Amniotic stem cell (primary cell): ENCODE measurements at regions not wholly inside any gene's neighbourhood (a gene's known extent, or its start where the extent isn't known, plus 50 kb on each side); places are given as distances from the start of the nearest gene placed in this dataset.
A peak's percentile ranks its signal among the peaks of the same experiment; 100 is the strongest.
"Not testable (repeated sequence)": the region's sequence is repeated elsewhere in the genome, so short reads cannot be mapped to it uniquely, and the experiment has no call there.

Experiments used
- DNase-seq: peaks from one replicate; lab custom pipeline; 2025; lab: John Stamatoyannopoulos, UW

DNA sequence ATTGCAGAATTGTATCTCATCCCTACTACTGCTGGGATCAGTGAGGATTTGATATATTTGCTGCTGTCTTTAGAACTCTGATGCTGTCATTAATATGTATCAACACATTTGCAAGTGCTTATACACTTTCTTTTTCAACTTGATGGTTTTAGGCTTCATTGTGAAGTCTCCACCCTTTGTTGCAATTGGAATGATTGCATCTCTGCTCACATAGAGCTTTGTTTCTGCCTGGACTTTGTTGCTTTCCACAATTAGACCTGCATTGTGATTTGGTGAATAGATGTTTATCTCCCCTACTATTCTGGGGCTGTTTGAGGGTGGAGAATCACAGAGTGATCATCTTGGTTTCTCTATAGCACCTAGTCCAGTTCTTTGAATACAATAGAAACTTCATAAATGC lies 666.7 kb downstream of the EPM2A start:
- no peak for DNase-seq

DNA sequence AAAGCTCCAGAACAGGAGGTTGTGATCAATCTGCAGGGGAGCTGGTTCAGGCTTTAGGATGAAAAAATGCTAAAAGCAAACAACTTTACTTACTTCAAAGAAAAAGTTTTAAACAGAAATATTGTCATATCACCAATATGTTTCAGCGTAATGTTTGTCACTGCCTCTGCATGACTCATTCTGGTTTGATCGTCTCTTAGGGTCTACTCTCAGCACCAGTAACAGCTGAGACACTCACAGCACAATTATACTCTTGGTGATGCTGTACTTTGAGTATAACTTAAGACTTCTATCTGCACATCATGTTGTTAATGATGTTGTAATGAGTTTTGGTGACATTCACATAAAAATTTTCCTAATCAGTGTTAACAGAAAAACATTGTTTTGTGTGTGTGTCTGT lies 665.4 kb downstream of the EPM2A start:
- DNase-seq = no peak

- DNase-seq = peak; percentile 10
Measured at GRCh38 chr6:145070791-145071190, 664.5 kb downstream of the EPM2A start.

- DNase-seq = peak; percentile 8
Measured at GRCh38 chr6:145071836-145072235, 663.5 kb downstream of the EPM2A start.

DNA sequence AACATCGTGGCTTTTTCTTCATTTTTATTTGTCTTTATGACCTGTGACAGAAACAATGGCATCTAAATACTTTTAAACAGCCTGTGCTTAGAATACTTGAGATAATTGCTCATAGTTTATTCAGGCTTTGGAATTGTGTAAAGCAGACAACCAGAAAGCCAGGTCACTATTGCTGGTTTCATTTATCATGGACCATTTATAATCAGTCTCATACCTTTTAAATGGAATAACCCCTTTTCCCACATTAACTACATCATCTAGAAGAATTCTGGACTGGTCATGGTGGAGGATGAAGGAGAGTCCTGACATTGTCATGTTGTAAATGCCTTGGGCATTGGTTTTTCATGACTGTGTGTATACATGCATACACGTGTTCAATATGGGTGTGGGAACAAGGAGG lies 661.5 kb downstream of the EPM2A start:
- DNase-seq = no peak

- no peak for DNase-seq
Measured at GRCh38 chr6:145074805-145075204, 660.5 kb downstream of the EPM2A start.

DNA sequence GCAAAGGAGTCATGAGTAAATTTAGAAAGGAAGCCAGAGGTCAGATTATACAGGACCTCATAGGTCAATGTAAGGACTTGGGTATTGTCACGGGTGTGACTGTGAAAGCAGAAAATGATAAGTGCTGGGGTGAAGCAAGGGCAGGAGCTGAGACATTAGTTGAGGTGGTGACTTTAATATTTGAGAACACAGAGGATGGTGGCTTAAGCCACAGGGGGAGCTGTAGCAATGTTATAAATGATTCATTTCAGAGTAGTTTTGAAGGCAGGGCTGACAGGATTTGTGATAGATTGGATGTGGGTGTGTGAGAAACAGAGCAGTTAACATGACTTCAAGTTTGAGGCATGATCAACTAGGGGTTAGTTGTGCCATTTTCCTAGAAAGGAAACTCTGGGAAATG lies 659.9 kb downstream of the EPM2A start:
- DNase-seq = no peak

DNA sequence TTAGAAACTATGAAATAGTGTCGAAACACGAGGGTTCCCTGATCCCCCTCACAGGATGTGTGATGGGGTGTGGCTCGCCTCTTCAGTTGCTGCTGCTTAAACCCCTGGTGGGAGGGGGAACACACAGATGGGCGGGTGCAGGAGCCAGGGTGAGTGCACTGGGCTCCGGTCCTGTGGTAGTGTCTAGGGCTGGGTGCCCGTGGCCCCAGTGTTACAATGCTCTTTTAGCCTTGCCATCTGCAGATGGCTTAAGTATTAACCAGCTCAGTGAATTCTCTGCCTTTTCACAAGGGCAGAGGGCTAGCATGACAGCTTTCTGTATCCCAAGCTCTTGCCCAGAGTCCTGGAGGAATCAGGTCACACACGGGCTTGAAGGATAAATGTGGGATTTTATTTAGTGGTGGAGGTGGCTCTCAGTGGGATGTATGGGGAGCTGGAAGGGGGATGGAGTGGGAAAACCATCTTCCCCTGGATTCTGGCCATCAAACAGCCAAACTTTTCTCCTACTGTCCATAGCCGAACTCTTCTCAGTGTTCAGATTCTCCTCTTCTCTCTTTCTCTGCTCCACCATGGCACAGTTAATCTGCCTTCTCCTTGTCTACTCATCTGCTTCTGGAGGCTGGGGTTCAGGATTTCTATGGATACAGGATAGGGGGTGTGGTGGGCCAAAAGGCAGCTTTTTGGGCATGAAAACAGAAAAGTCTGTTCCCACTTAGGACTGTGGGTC lies 659.0 kb downstream of the EPM2A start:
- DNase-seq = no peak

DNA sequence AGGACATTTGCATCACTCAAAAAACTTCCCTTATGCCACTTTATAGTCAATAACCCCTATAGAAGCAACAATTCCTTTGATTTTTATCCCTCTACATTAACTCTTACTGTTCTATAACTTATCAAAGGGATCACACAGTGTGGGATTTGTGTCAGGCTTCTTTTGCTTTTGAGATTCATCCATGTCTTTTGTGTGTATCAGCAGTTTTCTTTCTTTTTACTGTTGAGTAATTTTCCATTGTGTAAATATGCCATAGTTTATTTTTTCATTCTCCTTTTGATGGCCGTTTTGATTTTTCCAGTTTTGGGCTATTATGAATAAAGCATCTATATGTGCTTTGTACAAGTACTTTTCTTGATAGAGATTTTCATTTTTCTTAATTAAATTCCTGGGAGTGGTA lies 657.9 kb downstream of the EPM2A start:
- no peak for DNase-seq

GRCh38 chr6:145080651-145081050 lies 654.7 kb downstream of the EPM2A start:
- DNase-seq = no peak

- DNase-seq = no peak
Measured at GRCh38 chr6:145081677-145082076, 653.6 kb downstream of the EPM2A start.

DNA sequence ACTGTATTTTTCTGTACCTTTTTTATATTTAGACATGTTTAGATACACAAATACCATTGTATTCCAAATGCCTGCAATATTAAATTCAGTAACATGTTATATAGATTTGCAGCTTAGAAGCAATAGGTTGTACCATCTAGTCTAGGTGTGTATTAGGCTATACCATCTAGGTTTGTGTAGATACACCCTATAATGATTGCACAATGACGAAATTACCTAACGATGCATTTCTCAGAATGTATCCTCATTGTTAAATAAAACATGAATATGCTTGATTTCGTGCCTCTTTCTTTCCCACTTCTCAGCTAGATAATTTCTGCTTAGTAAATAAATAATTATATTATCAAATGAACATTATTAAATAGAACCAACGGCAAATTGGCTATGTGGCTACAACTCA lies 653.0 kb downstream of the EPM2A start:
- no peak for DNase-seq

DNA sequence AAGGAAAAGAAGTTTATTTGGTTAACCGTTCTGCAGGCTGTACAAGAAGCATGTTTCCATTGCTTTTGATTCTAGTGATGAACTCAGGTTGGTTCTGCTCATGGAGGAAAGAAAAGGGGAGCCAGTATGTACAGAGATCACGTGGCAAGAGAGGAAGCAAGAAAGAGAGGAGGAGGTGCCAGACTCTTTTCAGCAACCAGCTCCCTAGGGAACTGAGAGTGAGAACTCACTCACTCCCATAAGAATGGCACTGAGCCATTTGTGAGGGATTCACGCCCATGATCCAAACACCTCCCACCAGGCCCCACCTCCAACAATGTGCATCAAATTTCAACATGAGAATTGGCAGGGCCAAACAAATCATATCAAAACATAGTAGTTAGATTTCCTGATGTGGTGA lies 649.1 kb downstream of the EPM2A start:
- no peak for DNase-seq

- no peak for DNase-seq
Measured at GRCh38 chr6:145087034-145087433, 648.3 kb downstream of the EPM2A start.

DNA sequence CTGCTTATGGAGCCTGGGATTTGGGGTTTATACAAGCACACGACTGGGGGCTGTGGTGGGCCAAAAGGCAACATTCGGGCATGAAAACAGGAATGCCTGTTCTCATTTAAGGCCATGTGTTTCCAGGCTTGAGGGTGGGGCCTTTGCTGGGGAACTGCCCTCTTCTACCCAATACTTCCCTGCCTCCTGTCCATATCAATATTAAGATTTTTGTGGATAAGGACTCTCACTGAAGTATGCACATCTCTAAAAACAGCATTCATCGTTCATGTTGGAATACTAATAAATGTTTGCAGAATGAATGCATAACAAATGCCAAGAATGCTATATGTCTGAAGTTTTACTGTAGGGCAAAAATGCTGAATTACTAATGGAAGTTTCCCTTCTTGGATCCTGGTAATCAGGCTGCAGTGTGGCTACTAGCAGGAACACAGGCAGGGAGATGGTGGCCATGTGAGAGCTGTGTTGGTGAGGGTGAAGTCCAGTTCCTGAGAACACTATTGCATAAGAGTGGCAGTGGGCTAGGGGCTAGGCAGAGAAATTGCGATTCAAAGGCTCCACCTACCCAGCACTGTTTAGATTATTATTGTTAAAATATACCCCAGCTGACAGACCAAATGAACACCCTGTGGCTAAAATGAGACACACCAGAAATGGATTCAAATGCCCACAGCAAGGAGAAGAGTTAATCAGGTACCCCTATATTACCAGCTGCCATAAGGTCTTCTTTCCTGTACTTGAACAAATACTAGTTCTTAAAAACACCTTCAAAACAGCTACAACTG lies 644.3 kb downstream of the EPM2A start:
- DNase-seq = no peak

DNA sequence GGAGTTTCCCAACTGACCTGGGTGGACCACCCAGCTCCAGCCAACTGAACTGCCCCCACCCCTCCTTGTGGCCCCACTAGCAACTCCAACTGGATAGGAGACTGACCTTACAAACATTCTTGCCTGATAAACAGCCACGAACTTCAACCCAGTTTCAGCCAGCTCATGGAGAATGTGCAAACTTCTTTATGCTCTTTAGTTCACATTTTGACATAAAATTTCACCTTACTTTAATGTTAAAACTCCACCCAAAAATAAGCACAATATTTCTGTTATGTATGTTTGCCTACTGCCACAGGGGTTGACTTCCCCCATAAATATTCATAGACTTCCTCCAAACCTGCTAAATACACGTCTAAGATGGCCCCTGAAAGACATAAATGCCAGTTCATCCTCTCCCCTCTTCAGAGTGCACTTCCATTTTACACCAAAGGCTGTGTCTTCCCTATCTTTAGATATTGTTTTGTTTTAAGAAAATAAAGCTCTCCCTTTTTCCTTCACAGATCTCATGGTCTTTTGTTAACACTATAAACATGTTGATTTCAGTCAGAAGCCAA lies 643.7 kb downstream of the EPM2A start:
- no peak for DNase-seq

GRCh38 chr6:145092554-145092953 lies 642.8 kb downstream of the EPM2A start:
- DNase-seq = no peak

GRCh38 chr6:145093226-145093625 lies 642.1 kb downstream of the EPM2A start:
- DNase-seq = no peak

DNA sequence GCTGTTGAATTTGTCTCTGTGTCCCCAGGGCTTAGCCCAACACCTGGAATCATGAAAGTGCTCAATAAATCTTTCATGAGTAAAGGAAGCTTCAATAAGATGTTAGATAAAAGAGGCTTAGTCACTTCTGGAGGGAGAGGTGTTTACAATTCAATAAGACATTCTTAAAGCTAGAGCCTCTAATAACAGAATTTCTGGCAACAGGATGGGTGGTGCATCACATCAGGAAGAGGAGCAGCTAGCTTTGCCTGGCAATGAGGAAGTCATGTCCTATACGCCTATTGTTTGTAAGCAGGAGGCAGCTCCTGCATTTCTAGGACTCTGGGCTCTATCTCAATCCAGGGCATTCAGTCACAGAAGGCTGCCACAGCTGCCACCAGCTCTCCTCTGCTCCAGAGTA lies 638.5 kb downstream of the EPM2A start:
- DNase-seq = no peak

DNA sequence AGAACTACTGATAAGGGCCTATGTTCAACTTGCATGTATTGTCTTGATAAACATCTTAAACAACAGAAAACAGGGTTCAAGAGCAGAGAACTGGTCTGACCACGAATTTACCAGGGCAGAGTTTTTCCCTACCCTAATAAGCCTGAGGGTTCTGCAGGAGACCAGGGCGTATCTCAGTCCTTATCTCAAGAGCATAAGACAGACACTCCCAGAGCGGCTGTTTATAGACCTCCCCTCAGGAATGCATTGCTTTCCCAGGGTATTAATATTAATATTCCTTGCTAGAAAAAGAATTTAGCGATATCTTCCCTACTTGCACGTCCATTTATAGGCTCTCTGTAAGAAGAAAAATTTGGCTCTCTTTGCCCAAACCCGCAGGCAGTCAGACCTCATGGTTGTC lies 637.2 kb downstream of the EPM2A start:
- DNase-seq = not testable (repeated sequence)

GRCh38 chr6:145099713-145100112 lies 635.6 kb downstream of the EPM2A start:
- no peak for DNase-seq

- DNase-seq = no peak
Measured at GRCh38 chr6:145110109-145110508, 625.2 kb downstream of the EPM2A start.

GRCh38 chr6:145111407-145111806 lies 623.9 kb downstream of the EPM2A start:
- not testable (repeated sequence) for DNase-seq
